Ishikawa (cell line): ENCODE measurements at regions not wholly inside any gene's neighbourhood (a gene's known extent, or its start where the extent isn't known, plus 50 kb on each side); places are given as distances from the start of the nearest gene placed in this dataset.

ENCODE experiments used
- CREB1 ChIP-seq: IDR thresholded peaks from 2 replicates; pipeline ENCODE4 v1.6.1; 2012; ENCODE audit warnings: low read depth
- EGR1 ChIP-seq: IDR thresholded peaks from 2 replicates; pipeline ENCODE4 v1.6.1; 2012
- EP300 ChIP-seq: IDR thresholded peaks from 2 replicates; pipeline ENCODE4 v1.6.1; 2012; ENCODE audit warnings: borderline replicate concordance
- FOXM1 ChIP-seq: IDR thresholded peaks from 2 replicates; pipeline ENCODE4 v1.6.1; 2012; ENCODE audit warnings: low read depth, borderline replicate concordance
- MAX ChIP-seq: IDR thresholded peaks from 2 replicates; pipeline ENCODE4 v1.6.1; 2012
- NFIC ChIP-seq: IDR thresholded peaks from 2 replicates; pipeline ENCODE4 v1.6.1; 2012
- RAD21 ChIP-seq: IDR thresholded peaks from 2 replicates; pipeline ENCODE4 v1.6.1; 2012; ENCODE audit warnings: low read depth
- REST ChIP-seq: IDR thresholded peaks from 2 replicates; pipeline ENCODE4 v1.6.1; 2012; ENCODE audit warnings: low read depth, mild to moderate bottlenecking
- TAF1 ChIP-seq: IDR thresholded peaks from 2 replicates; pipeline ENCODE4 v1.6.1; 2012; ENCODE audit warnings: low read depth, mild to moderate bottlenecking
- TEAD4 ChIP-seq: IDR thresholded peaks from 2 replicates; pipeline ENCODE4 v1.6.1; 2012
- YY1 ChIP-seq: IDR thresholded peaks from 2 replicates; pipeline ENCODE4 v1.6.1; 2012; ENCODE audit warnings: low read depth
- ZBTB7A ChIP-seq: IDR thresholded peaks from 2 replicates; pipeline ENCODE4 v1.6.1; 2012; ENCODE audit warnings: low read depth
- TF ChIP-seq, protein P1 (sequence below): IDR thresholded peaks from 2 replicates; pipeline ENCODE4 v1.6.1; 2012

GRCh38 chr5:167303582-167303981 lies 987.9 kb upstream of the WWC1 start:
- TF ChIP-seq REST (no peak), MAX (no peak), RAD21 (no peak), EP300 (no peak), NFIC (no peak), ZBTB7A (no peak), TAF1 (no peak), CREB1 (no peak), EGR1 (no peak), FOXM1 (no peak), YY1 (no peak), TEAD4 (no peak)
- TF ChIP-seq, protein P1, sequence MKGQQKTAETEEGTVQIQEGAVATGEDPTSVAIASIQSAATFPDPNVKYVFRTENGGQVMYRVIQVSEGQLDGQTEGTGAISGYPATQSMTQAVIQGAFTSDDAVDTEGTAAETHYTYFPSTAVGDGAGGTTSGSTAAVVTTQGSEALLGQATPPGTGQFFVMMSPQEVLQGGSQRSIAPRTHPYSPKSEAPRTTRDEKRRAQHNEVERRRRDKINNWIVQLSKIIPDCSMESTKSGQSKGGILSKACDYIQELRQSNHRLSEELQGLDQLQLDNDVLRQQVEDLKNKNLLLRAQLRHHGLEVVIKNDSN, result no peak
